Amniotic epithelial cell (primary cell): ENCODE measurements at regions not wholly inside any gene's neighbourhood (a gene's known extent, or its start where the extent isn't known, plus 50 kb on each side); places are given as distances from the start of the nearest gene placed in this dataset.

ENCODE experiments used
- DNase-seq: peaks from one replicate; pipeline ENCODE4 v3.0.0-alpha.2; 2010; ENCODE audit warnings: low read depth

GRCh38 chr4:3343358-3343757, 50.5 kb downstream of the RGS12 start:
- no peak for DNase-seq

- DNase-seq, result no peak
Measured at GRCh38 chr4:3344104-3344503, 51.3 kb downstream of the RGS12 start.

- no peak for DNase-seq
Measured at GRCh38 chr4:3344596-3344995, 51.8 kb downstream of the RGS12 start.

GRCh38 chr4:3345384-3345783, 52.6 kb downstream of the RGS12 start:
- DNase-seq, result no peak

GRCh38 chr4:3346146-3346545, 53.3 kb downstream of the RGS12 start:
- peak; percentile 84 for DNase-seq

GRCh38 chr4:3347871-3348270, 55.0 kb downstream of the RGS12 start:
- no peak for DNase-seq

GRCh38 chr4:3348621-3349020, 55.8 kb downstream of the RGS12 start:
- no peak for DNase-seq

- DNase-seq, result no peak
Measured at GRCh38 chr4:3349116-3349515, 56.3 kb downstream of the RGS12 start.

- DNase-seq, result no peak
Measured at GRCh38 chr4:3351997-3352396, 59.2 kb downstream of the RGS12 start.

- no peak for DNase-seq
Measured at GRCh38 chr4:3352505-3352904, 59.7 kb downstream of the RGS12 start.

GRCh38 chr4:3352941-3353594, 60.2 kb downstream of the RGS12 start:
- DNase-seq, result no peak

GRCh38 chr4:3353752-3354454, 61.1 kb downstream of the RGS12 start:
- no peak for DNase-seq

GRCh38 chr4:3354455-3354811, 61.6 kb downstream of the RGS12 start:
- no peak for DNase-seq

GRCh38 chr4:3355266-3355748, 62.5 kb downstream of the RGS12 start:
- no peak for DNase-seq

GRCh38 chr4:3358656-3359055, 65.8 kb downstream of the RGS12 start:
- DNase-seq, result no peak

GRCh38 chr4:3360777-3361176, 68.0 kb downstream of the RGS12 start:
- DNase-seq, result no peak

GRCh38 chr4:3361406-3361805, 68.6 kb downstream of the RGS12 start:
- no peak for DNase-seq

GRCh38 chr4:3361896-3362295, 69.1 kb downstream of the RGS12 start:
- DNase-seq, result no peak

GRCh38 chr4:3362431-3363287, 69.8 kb downstream of the RGS12 start:
- DNase-seq, result no peak

GRCh38 chr4:3363411-3364141, 70.8 kb downstream of the RGS12 start:
- DNase-seq, result no peak

GRCh38 chr4:3364199-3364598, 71.4 kb downstream of the RGS12 start:
- no peak for DNase-seq

- no peak for DNase-seq
Measured at GRCh38 chr4:3364634-3365314, 72.0 kb downstream of the RGS12 start.
